ENCODE measurements at regions not wholly inside any gene's neighbourhood (a gene's known extent, or its start where the extent isn't known, plus 50 kb on each side); places are given as distances from the start of the nearest gene placed in this dataset.

- no peak for DNase-seq
These were observed 148.8 kb upstream of the CDH19 start for GRCh38 chr18:66752733-66753132.

GRCh38 chr18:66749481-66750035 is 145.7 kb upstream of the CDH19 start:
- DNase-seq: no peak

GRCh38 chr18:66749030-66749429 is 145.1 kb upstream of the CDH19 start:
- DNase-seq: peak in 4 of 56 donors; percentile 9 to 26 (median 22)

GRCh38 chr18:66742832-66743231 is 138.9 kb upstream of the CDH19 start:
- DNase-seq: no peak

GRCh38 chr18:66735933-66736332 is 132.0 kb upstream of the CDH19 start:
- DNase-seq: no peak

- DNase-seq: no peak
These were observed 130.6 kb upstream of the CDH19 start for GRCh38 chr18:66734451-66734850.

- no peak for DNase-seq
These were observed 128.0 kb upstream of the CDH19 start for GRCh38 chr18:66731890-66732289.

- no peak for DNase-seq
These were observed 125.8 kb upstream of the CDH19 start for GRCh38 chr18:66729442-66730239.

- no peak for DNase-seq
These were observed 125.1 kb upstream of the CDH19 start for GRCh38 chr18:66728951-66729350.

GRCh38 chr18:66727991-66728390 is 124.1 kb upstream of the CDH19 start:
- no peak for DNase-seq

GRCh38 chr18:66724664-66725356 is 120.9 kb upstream of the CDH19 start:
- DNase-seq: no peak

GRCh38 chr18:66722671-66723070 is 118.8 kb upstream of the CDH19 start:
- no peak for DNase-seq

- DNase-seq: no peak
These were observed 104.8 kb upstream of the CDH19 start for GRCh38 chr18:66708646-66709045.

GRCh38 chr18:66707473-66707872 is 103.6 kb upstream of the CDH19 start:
- no peak for DNase-seq

- no peak for DNase-seq
These were observed 91.4 kb upstream of the CDH19 start for GRCh38 chr18:66695281-66695680.

GRCh38 chr18:66694852-66695251 is 91.0 kb upstream of the CDH19 start:
- DNase-seq: no peak

GRCh38 chr18:66687635-66688034 is 83.7 kb upstream of the CDH19 start:
- DNase-seq: no peak

GRCh38 chr18:66682855-66683322 is 79.0 kb upstream of the CDH19 start:
- DNase-seq: peak in 30 of 56 donors; percentile 1 to 62 (median 26)

GRCh38 chr18:66676699-66677098 is 72.8 kb upstream of the CDH19 start:
- no peak for DNase-seq

- DNase-seq: no peak
These were observed 70.4 kb upstream of the CDH19 start for GRCh38 chr18:66674286-66674685.

- DNase-seq: no peak
These were observed 64.8 kb upstream of the CDH19 start for GRCh38 chr18:66668706-66669105.

GRCh38 chr18:66662632-66663031 is 58.7 kb upstream of the CDH19 start:
- DNase-seq: no peak

- DNase-seq: no peak
These were observed 51.5 kb upstream of the CDH19 start for GRCh38 chr18:66655407-66655806.
